Esophagus squamous epithelium (tissue), 5 donors: ENCODE measurements at regions not wholly inside any gene's neighbourhood (a gene's known extent, or its start where the extent isn't known, plus 50 kb on each side); places are given as distances from the start of the nearest gene placed in this dataset.

Experiments
- DNase-seq: peaks from one replicate; lab custom pipeline; 2025; lab: John Stamatoyannopoulos, UW
- H3K27ac ChIP-seq, 4 donors: fragments of 200-600 bp; sonication (generic); one replicate each; pipeline ENCODE4 v1.5.1; 2016 to 2019; ENCODE audit warnings: mild to moderate bottlenecking in 1 of 4
- H3K27me3 ChIP-seq, 4 donors: fragments of 200-600 bp; sonication (generic); 1 replicate in 3 of 4; 2 replicates in 1 of 4; pipeline versions ENCODE4 v1.5.1 to v1.6.0; 2017 to 2021; ENCODE audit warnings: antibody characterized with exemption in 1 of 4
- H3K36me3 ChIP-seq, 3 donors: fragments of 200-600 bp; sonication (generic); one replicate each; pipeline ENCODE4 v1.5.1; 2016 to 2019
- H3K4me1 ChIP-seq, 3 donors: fragments of 200-600 bp; sonication (generic); one replicate each; pipeline ENCODE4 v1.5.1; 2017 to 2019
- H3K4me3 ChIP-seq, 4 donors: fragments of 200-600 bp; sonication (generic); 1 replicate in 3 of 4; 2 replicates in 1 of 4; pipeline ENCODE4 v1.5.1; 2016 to 2019; ENCODE audit warnings: mild to moderate bottlenecking in 2 of 4, moderate library complexity in 1 of 4
- H3K9me3 ChIP-seq, 3 donors: fragments of 200-600 bp; sonication (generic); one replicate each; pipeline ENCODE4 v1.5.1; 2016 to 2019
- CTCF ChIP-seq, 6 experiments: fragments of 450-650 bp in 4 of 6; fragments of 200-600 bp in 2 of 6; sonication (generic) in 2 of 6; IDR thresholded peaks; one replicate each; pipeline ENCODE4 v1.5.1; 2016 to 2019; ENCODE audit warnings: antibody characterized with exemption in 6 of 6, mild to moderate bottlenecking in 4 of 6, moderate library complexity in 4 of 6
- POLR2A ChIP-seq, 4 donors: fragments of 450-650 bp; IDR thresholded peaks; one replicate each; pipeline ENCODE4 v1.6.1; 2017; ENCODE audit warnings: antibody characterized with exemption in 4 of 4, mild to moderate bottlenecking in 4 of 4, moderate library complexity in 3 of 4
- WGBS, 2 donors: methylation state at CpG; one replicate each; pipeline ENCODE4 v1.1.5; 2018; 5-methylcytosine and 5-hydroxymethylcytosine counted together
- intact Hi-C: fragments of 100-400 bp; cut with DNase I; formaldehyde crosslinking; loops from one replicate; pipeline ENCODE4 v1.15.0; 2022
- donor health status: DM: yes; HTN: yes; CAD: no.

- Histone ChIP-seq H3K4me1 (no peaks in the 10 kb centered on the region), H3K4me3 (no peak overlapping the region), H3K27me3 (no peaks in the 10 kb centered on the region), H3K9me3 (peaks cover 0 to 3% (median 0%) of the 10 kb centered on the region in 3 donors), H3K36me3 (no peaks in the 10 kb centered on the region), H3K27ac (no peak overlapping the region)
- intact Hi-C loops, result no loop called here
- no peak for DNase-seq
- TF ChIP-seq CTCF (IDR thresholded peaks at IDR 0.05) (no peak), POLR2A (IDR thresholded peaks at IDR 0.05) (no peak)
- WGBS, 2 donors, result 53 to 61% methylated on average over 2 of the region's 2 CpGs
These were observed 776.0 kb downstream of the C12orf50 start for GRCh38 chr12:87253157-87253556.

- no peak overlapping the region for H3K27ac ChIP-seq
- H3K4me3 ChIP-seq, result no peak overlapping the region
- no peak for DNase-seq
- WGBS, 2 donors, result 36 to 76% methylated on average over 1 of the region's 1 CpG
- intact Hi-C loops, result no loop called here
- no peaks in the 10 kb centered on the region for H3K4me1 ChIP-seq
- H3K27me3 ChIP-seq, result no peaks in the 10 kb centered on the region
- TF ChIP-seq POLR2A (IDR thresholded peaks at IDR 0.05) (no peak), CTCF (IDR thresholded peaks at IDR 0.05) (no peak)
- no peaks in the 10 kb centered on the region for H3K9me3 ChIP-seq
- H3K36me3 ChIP-seq, result no peaks in the 10 kb centered on the region
These were observed 782.5 kb downstream of the C12orf50 start for GRCh38 chr12:87246726-87247125.

- WGBS, 2 donors, result 83 to 100% methylated on average over 1 of the region's 1 CpG
- H3K4me3 ChIP-seq, result no peak overlapping the region
- H3K36me3 ChIP-seq, result no peaks in the 10 kb centered on the region
- DNase-seq, result no peak
- no peaks in the 10 kb centered on the region for H3K9me3 ChIP-seq
- no peaks in the 10 kb centered on the region for H3K4me1 ChIP-seq
- TF ChIP-seq CTCF (IDR thresholded peaks at IDR 0.05), result no peak
- TF ChIP-seq POLR2A (IDR thresholded peaks at IDR 0.05), result no peak
- intact Hi-C loops, result no loop called here
- H3K27ac ChIP-seq, result no peak overlapping the region
- H3K27me3 ChIP-seq, result no peaks in the 10 kb centered on the region
These were observed 790.7 kb downstream of the C12orf50 start for GRCh38 chr12:87238466-87238865.

- Histone ChIP-seq H3K27me3 (no peaks in the 10 kb centered on the region), H3K9me3 (no peaks in the 10 kb centered on the region), H3K4me3 (no peak overlapping the region), H3K4me1 (no peaks in the 10 kb centered on the region), H3K27ac (no peak overlapping the region), H3K36me3 (no peaks in the 10 kb centered on the region)
- DNase-seq, result no peak
- no peak for TF ChIP-seq POLR2A (IDR thresholded peaks at IDR 0.05)
- TF ChIP-seq CTCF (IDR thresholded peaks at IDR 0.05), result no peak
- 24 to 45% methylated on average over 1 of the region's 1 CpG for WGBS, 2 donors
- intact Hi-C loops, result no loop called here
These were observed 794.3 kb downstream of the C12orf50 start for GRCh38 chr12:87234898-87235297.

GRCh38 chr12:87233671-87234070, 795.5 kb downstream of the C12orf50 start:
- no peaks in the 10 kb centered on the region for H3K4me1 ChIP-seq
- no peaks in the 10 kb centered on the region for H3K9me3 ChIP-seq
- no peaks in the 10 kb centered on the region for H3K27me3 ChIP-seq
- intact Hi-C loops, result no loop called here
- TF ChIP-seq CTCF (IDR thresholded peaks at IDR 0.05), result no peak
- TF ChIP-seq POLR2A (IDR thresholded peaks at IDR 0.05), result no peak
- DNase-seq, result no peak
- 63 to 67% methylated on average over 1 of the region's 1 CpG for WGBS, 2 donors
- no peak overlapping the region for H3K4me3 ChIP-seq
- no peaks in the 10 kb centered on the region for H3K36me3 ChIP-seq
- no peak overlapping the region for H3K27ac ChIP-seq
